T-helper 2 cell treated with Interferon-gamma antibody and Interleukin-4, amounts not matched to agents 5 μg/mL and 100 μg/mL, for 36 hours (primary cell): ENCODE measurements at regions not wholly inside any gene's neighbourhood (a gene's known extent, or its start where the extent isn't known, plus 50 kb on each side); places are given as distances from the start of the nearest gene placed in this dataset.

Experiments
- DNase-seq: peaks from one replicate; pipeline ENCODE4 v3.0.0; 2021; ENCODE audit warnings: low spot score
- H3K27ac Mint-ChIP-seq: one replicate; pipeline ENCODE4 v1.8.0; 2021; ENCODE audit warnings: mild to moderate bottlenecking, mixed read lengths
- H3K27me3 Mint-ChIP-seq: one replicate; pipeline ENCODE4 v1.8.0; 2021; ENCODE audit warnings: low read depth, mixed read lengths
- H3K36me3 Mint-ChIP-seq: one replicate; pipeline ENCODE4 v1.8.0; 2021; ENCODE audit warnings: low read depth, mixed read lengths
- H3K4me1 Mint-ChIP-seq: one replicate; pipeline ENCODE4 v1.8.0; 2021; ENCODE audit warnings: low read depth, mixed read lengths
- H3K4me3 Mint-ChIP-seq: one replicate; pipeline ENCODE4 v1.8.0; 2022; ENCODE audit warnings: mild to moderate bottlenecking, moderate library complexity, mixed read lengths
- H3K9me3 Mint-ChIP-seq: one replicate; pipeline ENCODE4 v1.8.0; 2021; ENCODE audit warnings: mixed read lengths

- H3K9me3 Mint-ChIP-seq, result no peaks in the 10 kb centered on the region
- H3K4me3 Mint-ChIP-seq, result no peak overlapping the region
- DNase-seq, result no peak
- no peaks in the 10 kb centered on the region for H3K27me3 Mint-ChIP-seq
- H3K4me1 Mint-ChIP-seq, result no peaks in the 10 kb centered on the region
- no peaks in the 10 kb centered on the region for H3K36me3 Mint-ChIP-seq
- no peak overlapping the region for H3K27ac Mint-ChIP-seq
These were observed 209.1 kb upstream of the MTPN start for GRCh38 chr7:136186281-136186680.

GRCh38 chr7:136184719-136185118 lies 207.6 kb upstream of the MTPN start:
- H3K4me3 Mint-ChIP-seq, result no peak overlapping the region
- no peaks in the 10 kb centered on the region for H3K36me3 Mint-ChIP-seq
- H3K27ac Mint-ChIP-seq, result no peak overlapping the region
- H3K4me1 Mint-ChIP-seq, result no peaks in the 10 kb centered on the region
- DNase-seq, result no peak
- no peaks in the 10 kb centered on the region for H3K27me3 Mint-ChIP-seq
- no peaks in the 10 kb centered on the region for H3K9me3 Mint-ChIP-seq

GRCh38 chr7:136183981-136184380 lies 206.8 kb upstream of the MTPN start:
- H3K27ac Mint-ChIP-seq, result no peak overlapping the region
- DNase-seq, result no peak
- H3K9me3 Mint-ChIP-seq, result no peaks in the 10 kb centered on the region
- H3K27me3 Mint-ChIP-seq, result no peaks in the 10 kb centered on the region
- no peaks in the 10 kb centered on the region for H3K36me3 Mint-ChIP-seq
- H3K4me1 Mint-ChIP-seq, result no peaks in the 10 kb centered on the region
- no peak overlapping the region for H3K4me3 Mint-ChIP-seq

- Mint-ChIP-seq H3K4me1 (no peaks in the 10 kb centered on the region), H3K27me3 (no peaks in the 10 kb centered on the region), H3K9me3 (no peaks in the 10 kb centered on the region), H3K27ac (no peak overlapping the region), H3K36me3 (no peaks in the 10 kb centered on the region), H3K4me3 (no peak overlapping the region)
- DNase-seq, result no peak
These were observed 203.8 kb upstream of the MTPN start for GRCh38 chr7:136180984-136181383.

- no peak overlapping the region for H3K4me3 Mint-ChIP-seq
- no peaks in the 10 kb centered on the region for H3K27me3 Mint-ChIP-seq
- no peaks in the 10 kb centered on the region for H3K4me1 Mint-ChIP-seq
- H3K36me3 Mint-ChIP-seq, result no peaks in the 10 kb centered on the region
- no peak overlapping the region for H3K27ac Mint-ChIP-seq
- DNase-seq, result no peak
- H3K9me3 Mint-ChIP-seq, result no peaks in the 10 kb centered on the region
These were observed 202.9 kb upstream of the MTPN start for GRCh38 chr7:136179851-136180721.

GRCh38 chr7:136179154-136179553 lies 202.0 kb upstream of the MTPN start:
- Mint-ChIP-seq H3K36me3 (no peaks in the 10 kb centered on the region), H3K4me1 (no peaks in the 10 kb centered on the region), H3K27ac (no peak overlapping the region), H3K4me3 (no peak overlapping the region), H3K27me3 (no peaks in the 10 kb centered on the region), H3K9me3 (no peaks in the 10 kb centered on the region)
- DNase-seq, result no peak

GRCh38 chr7:136174477-136175125 lies 197.4 kb upstream of the MTPN start:
- DNase-seq, result no peak
- Mint-ChIP-seq H3K27me3 (no peaks in the 10 kb centered on the region), H3K27ac (no peak overlapping the region), H3K4me3 (no peak overlapping the region), H3K4me1 (no peaks in the 10 kb centered on the region), H3K9me3 (no peaks in the 10 kb centered on the region), H3K36me3 (no peaks in the 10 kb centered on the region)

- DNase-seq, result no peak
- no peak overlapping the region for H3K4me3 Mint-ChIP-seq
- no peaks in the 10 kb centered on the region for H3K9me3 Mint-ChIP-seq
- H3K4me1 Mint-ChIP-seq, result no peaks in the 10 kb centered on the region
- no peaks in the 10 kb centered on the region for H3K36me3 Mint-ChIP-seq
- H3K27ac Mint-ChIP-seq, result no peak overlapping the region
- no peaks in the 10 kb centered on the region for H3K27me3 Mint-ChIP-seq
These were observed 196.7 kb upstream of the MTPN start for GRCh38 chr7:136173874-136174273.

GRCh38 chr7:136171233-136171632 lies 194.1 kb upstream of the MTPN start:
- no peak for DNase-seq
- no peaks in the 10 kb centered on the region for H3K27me3 Mint-ChIP-seq
- no peaks in the 10 kb centered on the region for H3K36me3 Mint-ChIP-seq
- no peaks in the 10 kb centered on the region for H3K4me1 Mint-ChIP-seq
- no peaks in the 10 kb centered on the region for H3K9me3 Mint-ChIP-seq
- H3K27ac Mint-ChIP-seq, result no peak overlapping the region
- no peak overlapping the region for H3K4me3 Mint-ChIP-seq

- no peak overlapping the region for H3K4me3 Mint-ChIP-seq
- H3K4me1 Mint-ChIP-seq, result no peaks in the 10 kb centered on the region
- no peaks in the 10 kb centered on the region for H3K36me3 Mint-ChIP-seq
- H3K27me3 Mint-ChIP-seq, result no peaks in the 10 kb centered on the region
- no peak for DNase-seq
- H3K27ac Mint-ChIP-seq, result no peak overlapping the region
- H3K9me3 Mint-ChIP-seq, result no peaks in the 10 kb centered on the region
These were observed 191.7 kb upstream of the MTPN start for GRCh38 chr7:136168821-136169220.

GRCh38 chr7:136167991-136168390 lies 190.8 kb upstream of the MTPN start:
- Mint-ChIP-seq H3K4me3 (no peak overlapping the region), H3K4me1 (no peaks in the 10 kb centered on the region), H3K36me3 (no peaks in the 10 kb centered on the region), H3K27me3 (no peaks in the 10 kb centered on the region), H3K9me3 (no peaks in the 10 kb centered on the region), H3K27ac (no peak overlapping the region)
- no peak for DNase-seq

GRCh38 chr7:136166521-136166920 lies 189.4 kb upstream of the MTPN start:
- Mint-ChIP-seq H3K4me1 (no peaks in the 10 kb centered on the region), H3K27me3 (no peaks in the 10 kb centered on the region), H3K36me3 (no peaks in the 10 kb centered on the region), H3K4me3 (no peak overlapping the region), H3K27ac (no peak overlapping the region), H3K9me3 (no peaks in the 10 kb centered on the region)
- no peak for DNase-seq

GRCh38 chr7:136163340-136163801 lies 186.2 kb upstream of the MTPN start:
- Mint-ChIP-seq H3K36me3 (no peaks in the 10 kb centered on the region), H3K4me1 (no peaks in the 10 kb centered on the region), H3K27ac (no peak overlapping the region), H3K9me3 (no peaks in the 10 kb centered on the region), H3K27me3 (no peaks in the 10 kb centered on the region), H3K4me3 (no peak overlapping the region)
- DNase-seq, result no peak

GRCh38 chr7:136150311-136150710 lies 173.2 kb upstream of the MTPN start:
- no peaks in the 10 kb centered on the region for H3K9me3 Mint-ChIP-seq
- no peak overlapping the region for H3K4me3 Mint-ChIP-seq
- no peak overlapping the region for H3K27ac Mint-ChIP-seq
- H3K4me1 Mint-ChIP-seq, result no peaks in the 10 kb centered on the region
- no peak for DNase-seq
- H3K27me3 Mint-ChIP-seq, result no peaks in the 10 kb centered on the region
- no peaks in the 10 kb centered on the region for H3K36me3 Mint-ChIP-seq
